SJCRH30 (cell line): ENCODE measurements at regions not wholly inside any gene's neighbourhood (a gene's known extent, or its start where the extent isn't known, plus 50 kb on each side); places are given as distances from the start of the nearest gene placed in this dataset.
A peak's percentile ranks its signal among the peaks of the same experiment; 100 is the strongest.

Experiments
- DNase-seq, 2 experiments: peaks; one replicate each; pipeline ENCODE4 v3.0.0-alpha.2; 2015 to 2020
- H3K27ac ChIP-seq: fragments of 250-450 bp; sonication (Bioruptor Pico); 2 replicates; pipeline ENCODE4 v1.5.1; 2020; ENCODE audit warnings: mild to moderate bottlenecking, moderate library complexity
- H3K27me3 ChIP-seq: fragments of 250-450 bp; sonication (Bioruptor Pico); 2 replicates; pipeline ENCODE4 v1.5.1; 2020; ENCODE audit warnings: mild to moderate bottlenecking, moderate library complexity
- H3K36me3 ChIP-seq: fragments of 250-450 bp; sonication (Bioruptor Pico); 2 replicates; pipeline ENCODE4 v1.5.1; 2020; ENCODE audit warnings: mild to moderate bottlenecking, moderate library complexity
- H3K4me1 ChIP-seq: fragments of 250-450 bp; sonication (Bioruptor Pico); 2 replicates; pipeline ENCODE4 v1.5.1; 2020; ENCODE audit warnings: mild to moderate bottlenecking, moderate library complexity
- H3K4me3 ChIP-seq: fragments of 250-450 bp; sonication (Bioruptor Pico); 2 replicates; pipeline ENCODE4 v1.5.1; 2020; ENCODE audit warnings: mild to moderate bottlenecking, moderate library complexity
- H3K9me3 ChIP-seq: fragments of 250-450 bp; sonication (Bioruptor Pico); replicated peaks from 2 replicates; pipeline ENCODE4 v1.5.1; 2020; ENCODE audit warnings: mild to moderate bottlenecking, moderate library complexity

- Histone ChIP-seq H3K9me3 (peaks cover 9% of the 10 kb centered on the region), H3K27me3 (no peaks in the 10 kb centered on the region), H3K4me1 (peaks cover 30% of the 10 kb centered on the region), H3K4me3 (no peak overlapping the region), H3K36me3 (no peaks in the 10 kb centered on the region), H3K27ac (no peak overlapping the region)
- no peak for DNase-seq
Observed at GRCh38 chr3:106117490-106117858, 248.7 kb upstream of the CBLB start.

GRCh38 chr3:106119614-106120082 is 250.8 kb upstream of the CBLB start:
- Histone ChIP-seq H3K4me3 (no peak overlapping the region), H3K9me3 (peaks cover 4% of the 10 kb centered on the region; the same call in 1 of the 2 replicates), H3K36me3 (no peaks in the 10 kb centered on the region), H3K4me1 (peaks cover 15% of the 10 kb centered on the region), H3K27me3 (no peaks in the 10 kb centered on the region), H3K27ac (no peak overlapping the region)
- no peak for DNase-seq

DNA sequence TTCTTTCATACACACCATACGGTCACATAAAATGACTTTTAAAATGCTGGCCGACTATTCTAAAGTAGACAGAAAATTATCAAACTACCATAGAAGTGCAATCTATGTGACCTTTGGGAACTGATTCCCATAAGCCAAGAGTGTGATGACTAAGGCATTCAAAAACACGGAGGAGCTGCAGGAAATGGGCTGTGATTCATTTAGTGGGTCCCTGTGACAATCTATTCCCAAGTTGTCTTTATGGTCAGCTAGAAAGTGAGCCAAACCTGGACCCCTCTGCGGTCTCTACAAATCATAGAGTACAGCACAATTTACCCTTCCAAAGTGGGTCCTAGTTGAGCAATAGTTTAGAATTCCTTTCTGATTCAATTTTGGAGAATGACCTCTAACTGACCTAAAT is 251.5 kb upstream of the CBLB start:
- no peaks in the 10 kb centered on the region for H3K36me3 ChIP-seq
- no peak for DNase-seq
- peaks cover 13% of the 10 kb centered on the region for H3K4me1 ChIP-seq
- peaks cover 4% of the 10 kb centered on the region; the same call in 1 of the 2 replicates for H3K9me3 ChIP-seq
- no peaks in the 10 kb centered on the region for H3K27me3 ChIP-seq
- no peak overlapping the region for H3K4me3 ChIP-seq
- no peak overlapping the region for H3K27ac ChIP-seq

DNA sequence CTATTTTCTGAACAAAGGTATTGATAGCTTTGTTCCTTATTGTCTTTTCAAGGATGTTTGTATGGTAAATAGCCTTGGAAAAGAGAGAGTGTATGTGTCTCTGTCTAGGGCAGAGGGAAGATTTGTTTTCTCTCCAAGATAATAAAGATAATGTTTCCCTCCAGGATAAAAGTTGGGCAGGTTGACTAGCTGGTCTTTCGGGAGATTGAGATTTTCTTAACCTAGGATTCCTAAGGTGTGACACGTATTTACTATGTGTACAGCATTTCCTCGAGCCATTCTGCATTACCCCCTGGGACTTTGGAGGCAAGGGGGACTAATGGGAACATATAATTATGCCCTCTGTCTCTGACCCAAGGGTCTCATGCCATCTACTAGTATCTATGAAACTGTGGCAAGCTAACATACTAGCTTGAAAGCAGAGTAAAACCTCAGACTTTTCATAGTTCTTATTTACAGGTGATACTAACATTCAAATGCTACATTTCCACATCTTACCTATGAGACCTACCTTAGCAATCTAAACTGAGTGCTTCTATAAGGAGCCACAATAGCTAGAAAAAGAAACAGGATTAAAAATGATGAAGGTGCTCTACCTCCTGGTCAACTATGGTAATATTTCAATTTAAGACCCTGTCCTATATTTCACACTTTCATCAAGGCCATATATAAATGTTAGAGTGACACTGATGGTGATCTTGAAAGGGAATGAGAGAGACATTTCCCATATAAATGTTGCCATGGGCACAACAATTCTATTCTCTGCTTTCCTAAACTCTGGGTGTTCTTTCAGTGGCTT is 252.9 kb upstream of the CBLB start:
- H3K4me1 ChIP-seq = peaks cover 9% of the 10 kb centered on the region; the same call in 1 of the 2 replicates
- no peaks in the 10 kb centered on the region for H3K27me3 ChIP-seq
- H3K27ac ChIP-seq = no peak overlapping the region
- no peaks in the 10 kb centered on the region for H3K36me3 ChIP-seq
- DNase-seq = no peak
- H3K9me3 ChIP-seq = no peaks in the 10 kb centered on the region
- no peak overlapping the region for H3K4me3 ChIP-seq

DNA sequence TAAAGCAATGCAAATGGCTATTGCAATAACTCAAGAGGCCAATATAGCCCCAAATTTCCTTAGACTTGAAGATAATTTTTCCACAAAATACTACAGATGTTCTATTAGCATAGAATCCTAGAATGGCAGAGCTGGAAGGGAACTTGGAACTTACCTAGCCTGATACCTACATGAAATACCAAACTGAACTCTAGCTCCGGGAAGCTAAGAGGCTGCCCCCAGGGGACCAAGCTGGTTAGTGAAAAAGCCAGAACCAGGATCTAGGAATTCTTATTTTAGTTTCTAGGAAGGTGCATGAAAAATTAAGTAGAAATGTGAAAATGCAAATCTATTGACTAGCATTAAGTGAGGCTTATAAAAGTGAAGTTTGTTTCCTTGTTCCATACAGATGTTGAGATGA is 256.0 kb upstream of the CBLB start:
- no peak for DNase-seq
- peaks cover 9% of the 10 kb centered on the region; the same call in 1 of the 2 replicates for H3K4me1 ChIP-seq
- H3K9me3 ChIP-seq = no peaks in the 10 kb centered on the region
- no peaks in the 10 kb centered on the region for H3K36me3 ChIP-seq
- no peaks in the 10 kb centered on the region for H3K27me3 ChIP-seq
- H3K4me3 ChIP-seq = no peak overlapping the region
- no peak overlapping the region for H3K27ac ChIP-seq

DNA sequence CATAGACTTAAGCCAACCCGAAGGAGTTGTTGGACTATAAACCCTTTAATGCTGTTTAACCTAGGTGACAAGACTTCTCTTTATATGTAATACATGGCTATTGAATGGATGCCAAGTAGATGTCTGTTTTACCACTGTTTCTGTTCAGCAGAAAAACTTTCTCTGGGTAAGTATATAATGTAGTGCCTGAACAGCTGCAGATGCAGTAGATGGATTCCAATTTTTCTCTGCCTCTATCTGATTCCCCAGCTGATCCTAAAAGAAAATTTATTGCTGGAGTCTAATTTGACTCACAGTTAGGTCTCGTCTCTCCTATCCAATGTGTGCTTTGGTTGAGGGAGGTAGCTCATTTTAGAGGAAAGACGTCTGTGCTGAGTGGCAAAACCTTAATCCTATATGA is 256.5 kb upstream of the CBLB start:
- Histone ChIP-seq H3K9me3 (no peaks in the 10 kb centered on the region), H3K36me3 (no peaks in the 10 kb centered on the region), H3K4me3 (no peak overlapping the region), H3K27ac (no peak overlapping the region), H3K4me1 (peaks cover 9% of the 10 kb centered on the region; the same call in 1 of the 2 replicates), H3K27me3 (no peaks in the 10 kb centered on the region)
- DNase-seq = peak in 1 of 2 experiments; percentile 25

DNA sequence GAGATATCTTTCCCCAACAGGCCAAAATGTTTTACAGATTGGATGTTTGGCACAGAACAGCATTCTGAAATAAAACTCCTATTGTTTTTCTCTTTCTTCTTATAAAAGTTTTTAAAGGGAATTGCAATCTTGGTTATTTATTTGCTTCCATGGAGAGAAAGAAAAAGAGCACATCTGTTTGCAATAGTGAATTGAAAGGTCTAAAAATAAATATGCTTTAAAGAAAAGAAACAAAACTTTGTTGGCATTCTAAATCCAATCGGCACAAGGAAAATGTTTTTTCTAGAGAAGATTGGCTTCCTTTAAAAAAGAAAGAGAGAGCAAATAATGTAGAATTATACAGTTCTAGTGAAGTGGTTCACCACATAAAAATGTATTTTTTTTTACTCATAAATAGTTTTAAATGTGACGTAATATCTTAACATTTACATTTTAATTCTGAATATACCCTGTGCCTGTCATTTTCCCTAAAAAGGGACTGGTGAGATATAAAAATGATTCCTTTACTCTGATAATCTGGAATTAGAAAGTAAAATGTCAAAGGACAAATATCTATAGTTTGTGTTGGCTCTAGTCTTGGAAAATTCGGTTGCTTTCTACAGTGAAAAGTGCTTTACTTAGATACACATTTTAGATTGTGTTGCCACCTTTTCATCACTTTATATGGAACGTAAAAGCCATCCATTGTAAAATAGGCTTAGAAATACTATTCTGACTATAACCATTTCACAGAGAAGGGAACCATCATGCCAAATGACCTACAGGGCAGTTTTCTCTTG is 257.4 kb upstream of the CBLB start:
- no peak overlapping the region for H3K27ac ChIP-seq
- H3K36me3 ChIP-seq = no peaks in the 10 kb centered on the region
- H3K4me3 ChIP-seq = no peak overlapping the region
- DNase-seq = no peak
- no peaks in the 10 kb centered on the region for H3K9me3 ChIP-seq
- H3K4me1 ChIP-seq = peaks cover 13% of the 10 kb centered on the region; the same call in 1 of the 2 replicates
- H3K27me3 ChIP-seq = no peaks in the 10 kb centered on the region

- no peak overlapping the region for H3K27ac ChIP-seq
- no peaks in the 10 kb centered on the region for H3K36me3 ChIP-seq
- no peak overlapping the region for H3K4me3 ChIP-seq
- H3K4me1 ChIP-seq = peaks cover 13% of the 10 kb centered on the region; the same call in 1 of the 2 replicates
- DNase-seq = no peak
- no peaks in the 10 kb centered on the region for H3K27me3 ChIP-seq
- H3K9me3 ChIP-seq = no peaks in the 10 kb centered on the region
Observed at GRCh38 chr3:106126846-106127235, 258.0 kb upstream of the CBLB start.

- no peak for DNase-seq
- no peaks in the 10 kb centered on the region for H3K36me3 ChIP-seq
- peaks cover 12% of the 10 kb centered on the region; the same call in 1 of the 2 replicates for H3K4me1 ChIP-seq
- no peak overlapping the region for H3K4me3 ChIP-seq
- no peak overlapping the region for H3K27ac ChIP-seq
- H3K9me3 ChIP-seq = peaks cover 4% of the 10 kb centered on the region; the same call in 1 of the 2 replicates
- no peaks in the 10 kb centered on the region for H3K27me3 ChIP-seq
Observed at GRCh38 chr3:106129939-106130338, 261.1 kb upstream of the CBLB start.

GRCh38 chr3:106130384-106131198 is 261.8 kb upstream of the CBLB start:
- H3K9me3 ChIP-seq = peaks cover 4% of the 10 kb centered on the region; the same call in 1 of the 2 replicates
- peaks cover 6% of the 10 kb centered on the region; the same call in 1 of the 2 replicates for H3K4me1 ChIP-seq
- no peak for DNase-seq
- no peaks in the 10 kb centered on the region for H3K36me3 ChIP-seq
- no peak overlapping the region for H3K27ac ChIP-seq
- H3K27me3 ChIP-seq = no peaks in the 10 kb centered on the region
- H3K4me3 ChIP-seq = no peak overlapping the region

GRCh38 chr3:106135451-106136160 is 266.8 kb upstream of the CBLB start:
- Histone ChIP-seq H3K27me3 (no peaks in the 10 kb centered on the region), H3K4me1 (peaks cover 3% of the 10 kb centered on the region; the same call in 1 of the 2 replicates), H3K9me3 (peaks cover 4% of the 10 kb centered on the region; the same call in 1 of the 2 replicates), H3K27ac (no peak overlapping the region), H3K4me3 (no peak overlapping the region), H3K36me3 (no peaks in the 10 kb centered on the region)
- no peak for DNase-seq

- no peaks in the 10 kb centered on the region for H3K4me1 ChIP-seq
- H3K9me3 ChIP-seq = no peaks in the 10 kb centered on the region
- H3K27ac ChIP-seq = no peak overlapping the region
- H3K4me3 ChIP-seq = no peak overlapping the region
- H3K27me3 ChIP-seq = no peaks in the 10 kb centered on the region
- no peaks in the 10 kb centered on the region; the same call in 1 of the 2 replicates for H3K36me3 ChIP-seq
- DNase-seq = no peak
Observed at GRCh38 chr3:106139826-106140225, 271.0 kb upstream of the CBLB start.

DNA sequence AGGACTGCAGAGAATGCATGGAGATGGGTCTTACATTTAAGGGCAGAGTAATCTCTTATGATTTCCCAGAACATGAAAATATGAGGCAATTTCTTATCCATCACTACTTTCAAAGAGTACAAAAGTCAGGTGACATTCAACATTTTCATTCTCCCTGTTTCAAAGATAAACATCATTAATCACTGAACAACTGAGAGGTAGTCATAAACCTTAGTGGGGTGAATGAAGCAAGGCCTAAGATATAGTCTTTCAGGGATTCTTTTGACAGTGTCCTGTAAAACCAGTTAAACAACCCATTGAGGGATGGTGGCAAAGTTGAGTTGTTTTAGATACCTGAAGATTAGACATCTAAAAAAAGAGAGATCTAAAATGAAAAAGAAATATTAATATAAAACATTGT is 271.6 kb upstream of the CBLB start:
- H3K27ac ChIP-seq = no peak overlapping the region
- H3K4me3 ChIP-seq = no peak overlapping the region
- H3K36me3 ChIP-seq = no peaks in the 10 kb centered on the region; the same call in 1 of the 2 replicates
- no peaks in the 10 kb centered on the region for H3K27me3 ChIP-seq
- no peaks in the 10 kb centered on the region for H3K9me3 ChIP-seq
- H3K4me1 ChIP-seq = no peaks in the 10 kb centered on the region
- DNase-seq = no peak

- Histone ChIP-seq H3K27ac (no peak overlapping the region), H3K36me3 (no peaks in the 10 kb centered on the region; the same call in 1 of the 2 replicates), H3K4me1 (no peaks in the 10 kb centered on the region), H3K4me3 (no peak overlapping the region), H3K9me3 (peaks cover 6% of the 10 kb centered on the region; the same call in 1 of the 2 replicates), H3K27me3 (no peaks in the 10 kb centered on the region)
- no peak for DNase-seq
Observed at GRCh38 chr3:106144030-106144429, 275.2 kb upstream of the CBLB start.
